T-helper 2 cell (primary cell): ENCODE measurements at regions not wholly inside any gene's neighbourhood (a gene's known extent, or its start where the extent isn't known, plus 50 kb on each side); places are given as distances from the start of the nearest gene placed in this dataset.
A peak's percentile ranks its signal among the peaks of the same experiment; 100 is the strongest.
"Not testable (repeated sequence)": the region's sequence is repeated elsewhere in the genome, so short reads cannot be mapped to it uniquely, and the experiment has no call there.

ENCODE experiments used
- DNase-seq, 5 experiments: peaks; one replicate each; pipeline versions ENCODE4 v3.0.0 to v3.0.0-alpha.2; 2012 to 2022

DNA sequence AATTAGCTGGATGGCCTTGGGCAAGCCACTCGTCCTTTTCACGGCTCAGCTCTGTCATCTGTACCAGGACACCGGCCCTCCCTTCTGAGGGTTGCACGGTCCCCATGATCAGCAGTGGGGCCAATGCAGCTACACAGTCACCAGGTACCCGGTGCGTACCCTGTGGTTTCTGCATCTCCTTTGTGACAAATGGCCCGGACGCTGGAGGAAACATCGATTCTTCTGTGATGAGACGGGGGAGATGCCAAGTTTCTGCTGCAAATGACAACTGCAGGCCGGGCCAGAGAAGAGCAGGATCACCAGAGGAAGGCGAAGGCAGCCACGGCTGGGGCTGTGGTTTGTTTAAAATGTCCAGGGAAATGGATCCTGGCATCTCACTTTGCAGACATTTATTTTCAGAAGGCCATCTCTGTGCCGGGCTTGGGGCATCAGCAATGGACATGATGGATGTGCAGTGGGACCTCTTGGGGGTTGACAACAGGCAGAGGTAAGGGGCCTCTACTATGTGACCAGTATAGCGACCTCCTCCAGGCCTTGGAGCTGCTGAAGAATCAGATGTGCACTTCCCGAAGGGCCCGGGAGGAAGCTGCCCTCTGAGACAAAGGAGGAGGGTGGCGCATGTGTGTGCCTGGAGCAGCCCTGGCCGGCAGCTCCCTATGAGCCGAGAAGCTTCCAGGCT is 221.9 kb upstream of the C1orf174 start:
- DNase-seq, result no peak

DNA sequence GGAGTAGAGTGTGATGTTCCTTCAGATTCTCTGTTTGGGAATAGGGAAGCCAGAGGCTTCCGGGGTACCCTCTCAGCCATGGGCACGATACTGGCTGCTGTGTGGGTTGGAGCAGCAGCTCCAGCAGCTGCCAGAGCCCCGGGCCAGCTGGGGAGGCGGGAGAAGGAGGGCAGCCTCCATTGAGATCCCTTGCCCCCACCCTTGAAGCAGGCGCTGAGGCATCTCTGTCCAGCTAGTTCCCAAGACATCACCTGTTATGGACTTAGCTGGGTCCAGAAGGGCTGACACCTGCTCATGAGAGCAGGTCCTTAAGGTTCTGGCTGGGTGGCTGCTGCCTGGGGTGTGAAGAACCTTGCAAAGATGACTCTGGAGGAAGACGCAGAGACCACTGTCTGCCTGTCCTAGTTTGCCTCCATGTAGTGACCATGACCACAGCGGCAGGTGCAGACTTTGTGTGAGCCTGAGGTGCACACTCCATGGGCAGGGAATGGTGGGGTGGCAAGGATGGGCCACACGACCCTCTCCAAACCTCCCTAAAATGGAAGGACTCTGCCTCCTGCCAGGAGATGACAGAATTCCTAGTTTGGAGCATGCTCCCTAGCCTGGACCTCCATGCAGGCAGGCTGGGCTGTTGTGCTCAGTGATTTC is 222.6 kb upstream of the C1orf174 start:
- no peak for DNase-seq

DNA sequence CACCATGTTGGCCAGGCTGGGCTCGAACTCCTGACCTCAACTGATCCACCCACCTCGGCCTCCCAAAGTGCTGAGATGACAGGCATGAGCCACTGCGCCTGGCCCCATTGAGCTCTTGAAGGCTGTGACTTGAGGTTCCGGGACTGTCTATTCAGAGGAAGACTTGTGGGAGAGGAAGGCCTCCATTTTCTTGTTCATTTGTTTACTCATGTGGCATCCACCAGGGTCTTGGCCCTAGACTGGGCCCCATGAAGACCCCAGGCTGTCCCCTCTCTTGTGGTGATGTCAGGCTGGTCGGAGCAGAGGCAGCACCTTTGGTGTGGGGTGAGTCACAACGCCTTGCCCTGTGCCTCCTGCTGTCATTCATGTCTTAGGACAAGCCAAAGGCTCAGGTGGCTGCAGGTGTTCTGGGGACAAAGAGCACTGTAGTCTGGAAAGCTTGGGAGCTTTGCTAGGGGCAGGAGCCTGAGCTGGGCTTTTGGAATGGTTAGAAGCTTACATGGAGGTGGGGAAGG is 224.6 kb upstream of the C1orf174 start:
- no peak for DNase-seq

GRCh38 chr1:4126251-4126650 is 226.2 kb upstream of the C1orf174 start:
- no peak for DNase-seq

GRCh38 chr1:4126731-4127591 is 226.9 kb upstream of the C1orf174 start:
- DNase-seq, result no peak

GRCh38 chr1:4127592-4128140 is 227.6 kb upstream of the C1orf174 start:
- DNase-seq, result no peak

DNA sequence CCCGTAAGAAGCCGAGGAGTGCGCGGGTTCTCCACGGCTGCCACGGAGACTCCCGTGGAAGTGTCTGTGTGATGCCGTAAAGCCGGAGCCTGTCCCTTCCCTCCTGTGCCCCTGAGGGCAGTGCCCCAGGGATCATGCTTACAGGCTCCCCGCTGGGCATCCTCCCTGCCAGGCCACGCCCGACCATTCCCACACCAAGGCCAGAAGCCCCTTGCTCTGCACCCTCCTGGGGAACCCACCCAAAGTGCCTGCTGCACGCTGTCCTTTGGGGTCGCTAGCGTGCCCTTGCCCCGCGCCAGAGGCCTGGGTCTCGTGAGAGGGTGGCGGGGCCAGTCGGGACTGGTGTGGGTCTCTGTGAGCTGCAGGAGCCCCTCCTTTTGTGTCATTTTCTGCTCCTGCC is 228.5 kb upstream of the C1orf174 start:
- DNase-seq, result no peak

DNA sequence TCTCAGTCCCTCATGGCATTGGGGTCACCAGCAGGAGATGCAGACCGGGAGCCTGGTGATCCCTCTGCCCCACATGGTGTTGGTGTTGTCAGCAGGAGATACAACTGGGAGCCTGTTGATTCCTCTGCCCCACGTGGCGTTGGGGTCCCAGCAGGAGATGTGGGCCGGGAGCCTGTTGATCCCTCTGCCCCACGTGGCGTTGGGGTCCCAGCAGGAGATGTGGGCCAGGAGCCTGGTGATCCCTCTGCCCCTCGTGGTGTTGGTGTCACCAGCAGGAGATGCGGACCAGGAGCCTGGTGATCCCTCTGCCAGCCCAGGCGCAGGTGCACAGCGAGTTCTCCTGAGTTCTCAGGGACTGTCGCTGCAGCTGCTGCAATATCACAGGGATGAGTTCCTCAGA is 229.6 kb upstream of the C1orf174 start:
- DNase-seq, result no peak

GRCh38 chr1:4130096-4130495 is 230.0 kb upstream of the C1orf174 start:
- no peak for DNase-seq

DNA sequence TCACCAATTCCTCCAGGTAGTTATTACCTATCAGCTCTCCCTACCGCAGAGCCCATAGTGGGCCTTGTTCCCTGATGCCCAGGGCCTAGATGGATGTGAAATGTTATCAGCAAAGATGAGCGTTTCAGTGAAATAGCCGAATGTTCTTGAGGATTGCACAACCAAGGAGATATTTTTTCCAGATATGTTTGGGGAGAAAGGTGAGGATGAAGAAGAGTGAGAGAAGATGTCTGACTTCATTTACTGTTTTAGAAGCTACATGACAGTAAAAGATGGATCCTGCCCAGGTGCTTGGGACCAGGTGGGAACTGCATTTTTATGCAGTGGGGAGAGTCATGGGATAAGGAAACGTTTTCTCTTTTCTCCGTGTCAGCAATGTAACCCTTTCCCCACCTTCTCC is 231.7 kb upstream of the C1orf174 start:
- no peak for DNase-seq

GRCh38 chr1:4132352-4133296 is 232.6 kb upstream of the C1orf174 start:
- DNase-seq, result no peak

DNA sequence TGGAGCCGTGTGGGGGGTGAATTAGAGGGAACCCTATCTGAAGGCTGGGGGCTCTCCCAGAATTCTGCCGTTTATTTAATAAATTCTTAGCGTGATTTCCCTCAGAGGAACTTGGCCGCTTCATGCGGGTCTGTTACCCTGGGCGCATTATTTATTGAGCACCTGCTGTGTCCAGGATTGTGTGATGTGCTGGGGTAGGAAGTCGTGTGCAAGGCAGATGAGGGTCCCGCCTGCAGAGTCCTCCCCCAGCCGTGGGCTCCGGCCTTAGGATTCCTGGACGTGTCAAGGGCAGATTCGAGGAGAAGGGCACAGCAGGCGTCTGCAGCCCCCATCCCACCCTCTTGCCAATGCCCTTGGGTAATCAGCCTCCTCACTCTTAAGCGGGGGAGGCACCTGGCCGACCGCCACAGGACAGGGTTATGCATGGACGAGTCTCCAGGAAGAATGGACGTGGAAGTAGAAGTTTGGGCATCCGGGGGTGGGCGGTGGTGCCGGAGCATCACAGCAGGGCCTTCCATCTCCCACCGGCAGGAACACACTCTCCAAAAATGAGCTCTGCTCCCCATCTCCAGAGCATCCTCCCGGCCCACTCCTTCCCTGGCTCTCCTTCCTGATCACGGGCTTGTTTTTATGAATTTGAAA is 233.3 kb upstream of the C1orf174 start:
- DNase-seq, result no peak

- DNase-seq, result no peak
These were observed 233.9 kb upstream of the C1orf174 start for GRCh38 chr1:4133939-4134321.

- not testable (repeated sequence) for DNase-seq
These were observed 235.8 kb upstream of the C1orf174 start for GRCh38 chr1:4135853-4136252.

GRCh38 chr1:4137621-4138415 is 237.7 kb upstream of the C1orf174 start:
- no peak for DNase-seq

DNA sequence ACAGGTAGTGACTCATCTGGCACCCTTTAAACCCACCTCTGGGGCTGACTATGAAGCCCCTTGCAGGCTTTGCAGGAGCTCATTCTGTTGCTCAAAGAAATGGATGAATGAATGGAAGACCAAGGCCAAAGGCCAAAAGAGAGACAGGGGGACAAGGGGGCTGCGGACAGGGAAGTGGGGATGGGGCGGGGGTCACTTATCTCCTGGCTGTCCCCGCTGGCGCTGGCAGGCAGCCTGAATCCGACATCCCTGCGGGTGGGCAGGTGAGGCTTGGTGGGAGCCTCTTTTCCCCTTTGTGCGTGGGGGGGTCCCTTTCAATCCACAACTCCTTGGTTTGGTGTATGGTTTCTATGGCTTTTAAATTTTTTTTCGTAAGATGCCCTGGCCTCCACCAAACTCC is 239.6 kb upstream of the C1orf174 start:
- no peak for DNase-seq

- no peak for DNase-seq
These were observed 240.2 kb upstream of the C1orf174 start for GRCh38 chr1:4140241-4140640.

- DNase-seq, result no peak
These were observed 240.7 kb upstream of the C1orf174 start for GRCh38 chr1:4140821-4141220.

DNA sequence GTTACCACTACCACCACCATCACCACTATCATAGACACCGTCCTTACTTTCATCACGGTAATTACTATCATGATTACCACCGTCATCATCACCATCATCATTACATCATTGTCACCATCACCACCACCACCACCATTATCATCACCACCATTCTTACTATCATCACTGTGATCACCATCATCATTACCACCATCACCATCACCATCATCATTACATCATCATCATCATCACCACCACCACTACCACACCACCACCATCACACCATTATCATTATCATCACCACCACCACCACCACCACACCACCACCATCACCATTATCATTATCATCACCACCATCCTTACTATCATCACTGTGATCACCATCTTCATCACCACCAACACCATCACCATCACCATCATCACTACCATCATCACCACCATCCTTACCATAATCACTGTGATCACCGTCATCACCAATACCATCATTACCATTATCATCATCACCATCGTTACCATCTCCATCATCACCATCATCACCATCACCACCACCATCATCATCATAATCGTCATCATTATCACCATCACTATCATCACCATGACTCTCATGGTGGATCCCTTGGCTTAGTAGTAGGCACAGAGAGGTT is 244.4 kb upstream of the C1orf174 start:
- peak in 1 of 5 experiments; percentile 16 for DNase-seq

DNA sequence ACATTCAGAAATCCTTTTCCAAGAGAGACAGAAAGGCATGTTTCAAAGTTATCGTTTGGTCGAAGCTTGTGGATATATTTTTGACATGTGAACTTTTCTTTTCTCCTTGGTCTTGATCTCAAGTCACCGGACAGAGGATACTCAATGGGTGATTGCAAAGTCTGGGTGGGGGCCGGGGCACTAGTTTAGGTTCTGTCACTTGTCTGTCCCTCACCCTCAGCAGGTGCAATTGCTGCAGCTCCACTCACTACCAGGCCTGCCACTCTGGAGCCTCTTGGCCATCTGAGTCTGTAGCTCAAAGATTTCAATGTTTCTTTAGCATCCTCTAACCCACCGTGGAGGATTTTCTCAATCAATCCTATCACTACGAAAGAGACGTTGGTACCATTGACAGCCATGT is 246.0 kb upstream of the C1orf174 start:
- DNase-seq, result no peak
